Spinal cord (tissue), 9 donors: ENCODE measurements at regions not wholly inside any gene's neighbourhood (a gene's known extent, or its start where the extent isn't known, plus 50 kb on each side); places are given as distances from the start of the nearest gene placed in this dataset.

Experiments
- DNase-seq, 6 donors: peaks; one replicate each; pipeline versions ENCODE4 v3.0.0 to v3.0.0-alpha.2; 2013 to 2015; ENCODE audit warnings: low spot score in 6 of 6, low read depth in 4 of 6
- H3K27ac ChIP-seq: one replicate; pipeline ENCODE4 v1.5.1; 2013; ENCODE audit warnings: low read depth, low read length, control low read depth
- H3K27me3 ChIP-seq: one replicate; pipeline ENCODE4 v1.6.1; 2013; ENCODE audit warnings: low read length; ENCODE audit not compliant: control insufficient read depth, insufficient read depth
- H3K36me3 ChIP-seq: one replicate; pipeline ENCODE4 v1.6.1; 2013; ENCODE audit warnings: low read length; ENCODE audit not compliant: control insufficient read depth, insufficient read depth
- H3K4me1 ChIP-seq: one replicate; pipeline ENCODE4 v1.6.1; 2013; ENCODE audit warnings: low read length; ENCODE audit not compliant: control insufficient read depth, insufficient read depth
- H3K4me3 ChIP-seq: one replicate; pipeline ENCODE4 v1.5.1; 2013; ENCODE audit warnings: low read depth, low read length, control low read depth
- H3K9me3 ChIP-seq: one replicate; pipeline ENCODE4 v1.6.1; 2013; ENCODE audit warnings: low read length; ENCODE audit not compliant: control insufficient read depth, insufficient read depth
- WGBS: methylation state at CpG from one replicate; pipeline ENCODE4 v1.1.5; 2013; ENCODE audit warnings: missing lambda C conversion rate; ENCODE audit not compliant: insufficient coverage; 5-methylcytosine and 5-hydroxymethylcytosine counted together
- donor health status: healthy.

- H3K9me3 ChIP-seq, result no peaks in the 10 kb centered on the region
- no peaks in the 10 kb centered on the region for H3K4me1 ChIP-seq
- no peak overlapping the region for H3K4me3 ChIP-seq
- no peaks in the 10 kb centered on the region for H3K27me3 ChIP-seq
- no peaks in the 10 kb centered on the region for H3K36me3 ChIP-seq
- DNase-seq, result peak in 1 of 6 donors; percentile 8
- no peak overlapping the region for H3K27ac ChIP-seq
- 100% methylated on average over 1 of the region's 4 CpGs for WGBS
Observed at GRCh38 chr5:68911840-68912690, 181.7 kb upstream of the SLC30A5 start.

- no peak overlapping the region for H3K27ac ChIP-seq
- H3K4me1 ChIP-seq, result no peaks in the 10 kb centered on the region
- H3K36me3 ChIP-seq, result no peaks in the 10 kb centered on the region
- no peak overlapping the region for H3K4me3 ChIP-seq
- no peaks in the 10 kb centered on the region for H3K9me3 ChIP-seq
- no peak for DNase-seq
- no peaks in the 10 kb centered on the region for H3K27me3 ChIP-seq
- WGBS, result no CpG with 5 or more reads among the region's 1 CpG
Observed at GRCh38 chr5:68915079-68915478, 178.7 kb upstream of the SLC30A5 start.

GRCh38 chr5:68918306-68918705 is 175.5 kb upstream of the SLC30A5 start:
- no peak overlapping the region for H3K27ac ChIP-seq
- no peak overlapping the region for H3K4me3 ChIP-seq
- H3K4me1 ChIP-seq, result no peaks in the 10 kb centered on the region
- no peaks in the 10 kb centered on the region for H3K36me3 ChIP-seq
- no peaks in the 10 kb centered on the region for H3K9me3 ChIP-seq
- DNase-seq, result no peak
- 95% methylated on average over 3 of the region's 4 CpGs for WGBS
- no peaks in the 10 kb centered on the region for H3K27me3 ChIP-seq

- no peaks in the 10 kb centered on the region for H3K36me3 ChIP-seq
- no peak overlapping the region for H3K4me3 ChIP-seq
- no peaks in the 10 kb centered on the region for H3K27me3 ChIP-seq
- H3K27ac ChIP-seq, result no peak overlapping the region
- H3K4me1 ChIP-seq, result no peaks in the 10 kb centered on the region
- no peak for DNase-seq
- 93% methylated on average over 2 of the region's 3 CpGs for WGBS
- no peaks in the 10 kb centered on the region for H3K9me3 ChIP-seq
Observed at GRCh38 chr5:68919988-68920490, 173.8 kb upstream of the SLC30A5 start.

- no peak for DNase-seq
- Histone ChIP-seq H3K27me3 (no peaks in the 10 kb centered on the region), H3K4me1 (no peaks in the 10 kb centered on the region), H3K36me3 (no peaks in the 10 kb centered on the region), H3K27ac (no peak overlapping the region), H3K9me3 (no peaks in the 10 kb centered on the region), H3K4me3 (no peak overlapping the region)
- 98% methylated on average over 28 of the region's 28 CpGs for WGBS
Observed at GRCh38 chr5:68920888-68921287, 172.9 kb upstream of the SLC30A5 start.

GRCh38 chr5:68922172-68922987 is 171.4 kb upstream of the SLC30A5 start:
- Histone ChIP-seq H3K9me3 (no peaks in the 10 kb centered on the region), H3K36me3 (no peaks in the 10 kb centered on the region), H3K4me3 (no peak overlapping the region), H3K27ac (no peak overlapping the region), H3K27me3 (no peaks in the 10 kb centered on the region), H3K4me1 (no peaks in the 10 kb centered on the region)
- DNase-seq, result no peak
- 40% methylated on average over 2 of the region's 3 CpGs for WGBS

- Histone ChIP-seq H3K9me3 (no peaks in the 10 kb centered on the region), H3K4me1 (no peaks in the 10 kb centered on the region), H3K27me3 (no peaks in the 10 kb centered on the region), H3K27ac (no peak overlapping the region), H3K4me3 (no peak overlapping the region), H3K36me3 (no peaks in the 10 kb centered on the region)
- 51% methylated on average over 5 of the region's 10 CpGs for WGBS
- DNase-seq, result peak in 3 of 6 donors; percentile 11 to 44 (median 33)
Observed at GRCh38 chr5:68924481-68925145, 169.2 kb upstream of the SLC30A5 start.

GRCh38 chr5:68928617-68929302 is 165.1 kb upstream of the SLC30A5 start:
- Histone ChIP-seq H3K4me3 (no peak overlapping the region), H3K36me3 (no peaks in the 10 kb centered on the region), H3K27ac (no peak overlapping the region), H3K4me1 (no peaks in the 10 kb centered on the region), H3K9me3 (peaks cover 10% of the 10 kb centered on the region), H3K27me3 (no peaks in the 10 kb centered on the region)
- no CpG with 5 or more reads among the region's 2 CpGs for WGBS
- no peak for DNase-seq

GRCh38 chr5:68930139-68930538 is 163.7 kb upstream of the SLC30A5 start:
- Histone ChIP-seq H3K4me1 (no peaks in the 10 kb centered on the region), H3K36me3 (no peaks in the 10 kb centered on the region), H3K9me3 (peaks cover 10% of the 10 kb centered on the region), H3K27ac (no peak overlapping the region), H3K27me3 (no peaks in the 10 kb centered on the region), H3K4me3 (no peak overlapping the region)
- DNase-seq, result no peak
- WGBS, result 97% methylated on average over 5 of the region's 5 CpGs
